Activated CD4-positive, alpha-beta T cell treated with anti-CD3 and anti-CD28 coated beads for 36 hours (primary cell): ENCODE measurements at regions not wholly inside any gene's neighbourhood (a gene's known extent, or its start where the extent isn't known, plus 50 kb on each side); places are given as distances from the start of the nearest gene placed in this dataset.

Experiments
- ATAC-seq: fragments of 200-7000 bp; cut with Tn5 transposase; one replicate; pipeline ENCODE4 v1.10.0; 2021; ENCODE audit warnings: mild to moderate bottlenecking, moderate library complexity
- CTCF ChIA-PET: fragments of 350-600 bp; sonication (Branson Sonifier 250); formaldehyde crosslinking; loops from one replicate; lab custom pipeline; 2021; ENCODE audit warnings: antibody characterized with exemption; lab: Charles Lee
- POLR2A ChIA-PET: fragments of 350-600 bp; sonication (Branson Sonifier 250); formaldehyde crosslinking; loops from one replicate; lab custom pipeline; 2021; ENCODE audit warnings: antibody characterized with exemption, inconsistent platforms; lab: Charles Lee
- DNase-seq: peaks from one replicate; pipeline ENCODE4 v3.0.0-alpha.2; 2020
- H3K27ac Mint-ChIP-seq: one replicate; pipeline ENCODE4 v1.8.0; 2021; ENCODE audit warnings: mixed read lengths
- H3K27me3 Mint-ChIP-seq: one replicate; pipeline ENCODE4 v1.8.0; 2021; ENCODE audit warnings: mixed read lengths
- H3K36me3 Mint-ChIP-seq: one replicate; pipeline ENCODE4 v1.8.0; 2021; ENCODE audit warnings: low read depth, mixed read lengths
- H3K4me1 Mint-ChIP-seq: one replicate; pipeline ENCODE4 v1.8.0; 2021; ENCODE audit warnings: mixed read lengths
- H3K4me3 Mint-ChIP-seq: one replicate; pipeline ENCODE4 v1.8.0; 2021; ENCODE audit warnings: mild to moderate bottlenecking, moderate library complexity, mixed read lengths
- H3K9me3 Mint-ChIP-seq: one replicate; pipeline ENCODE4 v1.8.0; 2021; ENCODE audit warnings: low read depth, mixed read lengths
- intact Hi-C, 2 experiments: fragments of 100-400 bp; cut with DNase I in 1 of 2; cut with micrococcal nuclease in 1 of 2; formaldehyde crosslinking; loops; one replicate each; pipeline versions ENCODE4 v1.14.2 to v1.15.1; 2022 to 2024; cut with DNase I, micrococcal nuclease

DNA sequence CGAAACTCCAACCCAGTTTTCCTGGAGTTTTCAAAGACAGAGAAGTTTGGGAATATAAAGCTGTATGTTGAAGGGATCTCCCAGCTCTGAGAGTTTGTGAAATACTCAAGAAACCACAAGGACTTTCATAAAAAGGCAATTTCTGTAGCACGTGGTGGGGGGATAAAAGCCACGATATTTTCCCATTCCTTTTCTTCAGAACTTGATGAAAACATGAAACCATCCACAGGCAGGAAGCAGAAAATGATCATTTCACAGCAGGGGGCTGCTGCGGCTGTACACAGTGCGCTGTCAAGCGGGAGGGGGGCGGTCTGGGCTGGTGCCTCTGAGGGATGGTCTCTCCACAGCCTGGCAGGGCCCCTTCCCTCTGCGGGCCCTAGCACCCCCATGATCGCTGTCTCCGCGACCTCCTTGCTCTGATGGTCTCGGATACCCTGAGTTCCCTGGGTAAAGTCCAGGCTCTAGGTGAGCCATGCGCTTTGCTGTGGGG, 423.2 kb downstream of the MN1 start:
- Mint-ChIP-seq H3K4me1 (no peaks in the 10 kb centered on the region), H3K9me3 (no peaks in the 10 kb centered on the region), H3K4me3 (no peak overlapping the region), H3K36me3 (no peaks in the 10 kb centered on the region), H3K27me3 (peaks cover 6% of the 10 kb centered on the region), H3K27ac (no peak overlapping the region)
- intact Hi-C loops, result no loop called here
- no peak for DNase-seq
- ChIA-PET POLR2A (no interaction called here), CTCF (interaction anchor here (0.6 kb wide), 1 partner anchor 694 kb away, joined by 4 read pairs; no protein-coding TSS in a partner anchor)
- ATAC-seq, result no peak

DNA sequence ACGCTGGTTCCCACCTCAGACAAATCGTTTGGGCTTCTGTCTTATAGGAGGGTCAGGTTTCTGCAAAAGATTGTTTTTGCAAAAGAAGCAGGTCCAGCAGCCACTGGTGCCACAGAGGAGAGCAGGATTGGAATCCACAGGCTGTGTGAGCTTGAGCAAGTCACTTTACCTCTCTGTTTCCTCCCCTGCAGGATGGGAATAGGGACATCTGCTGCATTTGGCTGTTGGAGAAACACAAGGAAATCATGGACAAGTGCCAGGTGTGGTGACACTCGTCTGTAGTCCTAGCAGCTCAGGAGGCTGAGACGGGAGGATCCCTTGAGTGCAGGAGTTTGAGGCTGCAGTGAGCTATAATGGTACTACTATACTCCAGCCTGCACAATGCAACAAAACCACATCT, 422.6 kb downstream of the MN1 start:
- Mint-ChIP-seq H3K4me1 (no peaks in the 10 kb centered on the region), H3K27ac (no peak overlapping the region), H3K9me3 (no peaks in the 10 kb centered on the region), H3K4me3 (no peak overlapping the region), H3K36me3 (no peaks in the 10 kb centered on the region), H3K27me3 (peaks cover 6% of the 10 kb centered on the region)
- CTCF ChIA-PET, result interaction anchor here (0.5 kb wide), 1 partner anchor 11 kb away, joined by 3 read pairs; no protein-coding TSS in a partner anchor
- POLR2A ChIA-PET, result no interaction called here
- ATAC-seq (no peak), DNase-seq (no peak)
- intact Hi-C loops, result no loop called here

GRCh38 chr22:27380855-27381254, 420.7 kb downstream of the MN1 start:
- intact Hi-C loops, result no loop called here
- Mint-ChIP-seq H3K4me1 (no peaks in the 10 kb centered on the region), H3K4me3 (no peak overlapping the region), H3K27ac (no peak overlapping the region), H3K36me3 (no peaks in the 10 kb centered on the region), H3K27me3 (peaks cover 2% of the 10 kb centered on the region), H3K9me3 (no peaks in the 10 kb centered on the region)
- ChIA-PET POLR2A (no interaction called here), CTCF (no interaction called here)
- no peak for ATAC-seq
- DNase-seq, result no peak

DNA sequence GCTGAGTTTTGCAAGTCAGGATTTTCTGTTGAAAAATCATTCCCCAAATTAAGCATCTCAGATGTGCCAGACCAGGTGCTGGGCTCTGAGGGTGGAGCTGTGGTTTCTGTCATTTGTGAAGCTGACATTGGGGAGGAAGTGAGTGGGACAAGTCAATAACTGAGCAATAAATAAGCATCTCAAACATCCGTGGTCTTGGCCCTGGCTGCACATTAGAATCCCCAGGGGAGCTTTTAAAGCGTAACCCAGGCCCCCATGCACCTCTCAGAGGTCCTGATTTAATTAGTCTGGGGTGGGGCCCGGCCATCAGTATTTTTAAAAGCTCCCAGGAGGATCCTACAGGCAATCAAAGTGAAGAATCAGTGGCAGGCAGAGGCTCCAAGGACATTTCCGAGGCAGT, 420.0 kb downstream of the MN1 start:
- POLR2A ChIA-PET, result no interaction called here
- intact Hi-C loops, result no loop called here
- DNase-seq, result no peak

DNA sequence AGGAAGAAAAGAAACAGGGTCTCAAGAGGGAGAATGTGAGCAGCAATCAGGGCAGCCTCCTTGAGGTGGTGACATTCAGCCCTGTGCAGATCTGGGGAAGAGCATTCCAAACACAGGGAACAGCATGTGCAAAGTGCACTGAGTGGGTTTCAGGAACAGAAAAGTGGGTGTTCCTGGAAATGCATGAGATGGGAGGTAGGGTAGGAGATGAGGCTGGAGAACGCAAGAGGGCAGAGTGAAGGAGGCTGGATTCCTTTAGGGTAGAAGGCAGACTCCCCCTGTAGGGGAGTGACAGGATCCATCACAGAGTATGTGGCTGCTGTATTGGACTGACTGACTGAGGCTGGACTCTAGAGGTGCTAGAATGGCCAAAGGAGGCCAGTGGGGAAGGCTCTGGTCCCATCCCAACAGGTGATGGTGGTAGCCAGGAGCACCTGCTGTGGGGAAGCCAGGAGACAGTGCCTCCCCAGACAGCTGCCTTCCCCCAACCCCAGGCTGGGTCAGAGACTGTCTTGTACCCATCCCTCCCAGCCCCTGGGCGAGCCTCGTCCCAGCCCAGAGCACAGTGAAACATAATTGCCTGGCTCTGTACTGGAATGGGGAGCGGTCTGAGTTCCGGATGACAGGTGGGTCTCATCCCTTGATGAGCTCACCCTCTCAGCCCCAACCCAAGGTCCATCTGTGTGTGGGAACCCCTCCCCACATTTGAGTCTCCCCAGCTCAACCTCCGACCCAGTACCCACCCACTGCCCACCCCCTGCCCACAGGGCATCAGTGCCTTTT, 419.4 kb downstream of the MN1 start:
- intact Hi-C loops, result no loop called here
- CTCF ChIA-PET, result no interaction called here
- H3K9me3 Mint-ChIP-seq, result no peaks in the 10 kb centered on the region
- no peak overlapping the region for H3K4me3 Mint-ChIP-seq
- H3K36me3 Mint-ChIP-seq, result no peaks in the 10 kb centered on the region
- no peak overlapping the region for H3K27ac Mint-ChIP-seq
- DNase-seq (no peak), ATAC-seq (no peak)
- H3K27me3 Mint-ChIP-seq, result peaks cover 2% of the 10 kb centered on the region
- POLR2A ChIA-PET, result no interaction called here
- no peaks in the 10 kb centered on the region for H3K4me1 Mint-ChIP-seq

More for the DNA sequence above, 420.0 kb downstream of the MN1 start:
- Mint-ChIP-seq H3K9me3 (no peaks in the 10 kb centered on the region), H3K4me1 (no peaks in the 10 kb centered on the region), H3K27ac (no peak overlapping the region), H3K4me3 (no peak overlapping the region), H3K27me3 (peaks cover 2% of the 10 kb centered on the region), H3K36me3 (no peaks in the 10 kb centered on the region)
- no peak for ATAC-seq
- CTCF ChIA-PET, result no interaction called here

DNA sequence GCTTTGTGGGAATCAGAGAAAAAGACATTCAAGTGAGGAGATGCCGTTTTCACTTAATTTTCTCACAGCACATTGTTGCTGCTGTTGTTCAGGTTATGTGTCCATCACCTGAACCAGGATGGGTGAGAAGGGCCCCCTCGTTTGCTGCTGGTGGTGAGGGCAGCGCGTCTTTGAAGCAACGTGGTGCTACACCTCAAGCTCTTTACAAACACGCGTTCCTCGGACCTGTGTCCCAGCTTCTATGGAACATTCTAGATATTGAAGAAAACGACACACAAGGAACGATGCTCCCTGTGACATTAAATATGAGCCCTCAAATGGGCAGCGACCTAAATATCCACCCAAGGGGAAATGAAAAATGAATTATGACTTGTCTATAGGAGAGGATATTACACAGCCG, 418.6 kb downstream of the MN1 start:
- ATAC-seq (no peak), DNase-seq (no peak)
- intact Hi-C loops, result no loop called here
- Mint-ChIP-seq H3K36me3 (no peaks in the 10 kb centered on the region), H3K4me3 (no peak overlapping the region), H3K9me3 (no peaks in the 10 kb centered on the region), H3K27ac (no peak overlapping the region), H3K4me1 (no peaks in the 10 kb centered on the region), H3K27me3 (peaks cover 2% of the 10 kb centered on the region)
- ChIA-PET POLR2A (no interaction called here), CTCF (no interaction called here)

- no peak overlapping the region for H3K27ac Mint-ChIP-seq
- ATAC-seq (no peak), DNase-seq (no peak)
- no peaks in the 10 kb centered on the region for H3K9me3 Mint-ChIP-seq
- H3K36me3 Mint-ChIP-seq, result no peaks in the 10 kb centered on the region
- H3K27me3 Mint-ChIP-seq, result peaks cover 2% of the 10 kb centered on the region
- ChIA-PET CTCF (interaction anchor here (0.7 kb wide), 1 partner anchor 37 kb away, joined by 3 read pairs; no protein-coding TSS in a partner anchor), POLR2A (no interaction called here)
- H3K4me3 Mint-ChIP-seq, result no peak overlapping the region
- no peaks in the 10 kb centered on the region for H3K4me1 Mint-ChIP-seq
- intact Hi-C loops, result no loop called here
These were observed 417.7 kb downstream of the MN1 start for GRCh38 chr22:27383896-27384295.

GRCh38 chr22:27385261-27385998, 416.1 kb downstream of the MN1 start:
- intact Hi-C loops, result no loop called here
- Mint-ChIP-seq H3K4me1 (no peaks in the 10 kb centered on the region), H3K36me3 (no peaks in the 10 kb centered on the region), H3K27me3 (no peaks in the 10 kb centered on the region), H3K27ac (no peak overlapping the region), H3K9me3 (no peaks in the 10 kb centered on the region), H3K4me3 (no peak overlapping the region)
- DNase-seq (no peak), ATAC-seq (no peak)
- POLR2A ChIA-PET, result no interaction called here
- CTCF ChIA-PET, result no interaction called here

GRCh38 chr22:27386186-27386585, 415.4 kb downstream of the MN1 start:
- ATAC-seq (no peak), DNase-seq (no peak)
- Mint-ChIP-seq H3K36me3 (no peaks in the 10 kb centered on the region), H3K9me3 (no peaks in the 10 kb centered on the region), H3K4me1 (no peaks in the 10 kb centered on the region), H3K4me3 (no peak overlapping the region), H3K27me3 (no peaks in the 10 kb centered on the region), H3K27ac (no peak overlapping the region)
- CTCF ChIA-PET, result interaction anchor here (0.5 kb wide), 1 partner anchor 444 kb away, joined by 3 read pairs; no protein-coding TSS in a partner anchor
- intact Hi-C loops, result no loop called here
- POLR2A ChIA-PET, result no interaction called here

DNA sequence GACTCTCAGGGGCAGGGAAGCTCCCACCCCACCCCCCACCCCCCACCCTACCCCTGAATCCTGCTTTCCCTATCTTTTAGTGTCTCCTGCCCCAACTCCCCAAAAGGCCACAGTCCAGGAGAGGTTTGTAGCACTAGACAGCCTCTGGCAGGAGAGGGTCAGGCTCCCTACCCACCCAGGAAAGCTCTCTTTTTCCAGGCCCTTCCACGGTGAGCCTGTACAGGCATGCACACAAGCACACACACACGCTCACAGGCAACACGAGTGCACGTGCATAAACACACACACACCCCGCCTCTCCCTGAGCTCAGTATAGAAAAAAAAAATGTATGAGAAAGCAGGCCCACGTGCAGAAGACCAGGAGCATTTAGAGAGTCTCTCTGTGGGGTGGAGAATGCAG, 414.0 kb downstream of the MN1 start:
- H3K36me3 Mint-ChIP-seq, result no peaks in the 10 kb centered on the region
- ATAC-seq (no peak), DNase-seq (no peak)
- intact Hi-C loops, result no loop called here
- H3K27me3 Mint-ChIP-seq, result no peaks in the 10 kb centered on the region
- POLR2A ChIA-PET, result no interaction called here
- H3K9me3 Mint-ChIP-seq, result no peaks in the 10 kb centered on the region
- CTCF ChIA-PET, result no interaction called here
- H3K4me1 Mint-ChIP-seq, result no peaks in the 10 kb centered on the region
- H3K27ac Mint-ChIP-seq, result no peak overlapping the region
- H3K4me3 Mint-ChIP-seq, result no peak overlapping the region

DNA sequence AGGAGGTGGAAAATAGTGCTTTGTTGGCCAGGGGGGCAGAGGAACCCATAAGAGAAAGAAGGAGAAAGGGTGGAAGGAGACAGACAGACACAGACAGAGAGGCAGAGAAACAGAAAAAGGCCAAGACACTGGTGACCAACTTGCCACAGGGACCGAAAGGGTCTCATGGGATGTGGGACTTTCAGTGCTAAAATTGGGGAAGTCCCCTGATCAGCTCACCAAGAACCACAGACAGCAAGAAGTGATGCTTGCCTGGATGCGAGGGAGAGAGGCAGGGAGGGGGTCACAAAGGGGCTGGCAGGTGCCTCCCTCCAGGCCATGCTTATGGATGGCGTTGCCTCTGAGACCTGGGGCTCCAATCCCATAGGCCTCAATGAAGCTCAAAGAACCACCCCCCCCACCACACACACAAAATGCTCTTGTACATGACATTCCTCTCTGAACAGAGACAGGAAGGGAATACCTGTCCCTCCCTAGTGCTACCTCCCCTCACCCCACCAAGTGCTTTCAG, 413.4 kb downstream of the MN1 start:
- H3K27me3 Mint-ChIP-seq, result no peaks in the 10 kb centered on the region
- ATAC-seq, result no peak
- no peak overlapping the region for H3K4me3 Mint-ChIP-seq
- CTCF ChIA-PET, result no interaction called here
- no peak for DNase-seq
- POLR2A ChIA-PET, result no interaction called here
- no peaks in the 10 kb centered on the region for H3K36me3 Mint-ChIP-seq
- intact Hi-C loops, result no loop called here
- H3K9me3 Mint-ChIP-seq, result no peaks in the 10 kb centered on the region
- no peak overlapping the region for H3K27ac Mint-ChIP-seq
- no peaks in the 10 kb centered on the region for H3K4me1 Mint-ChIP-seq

- Mint-ChIP-seq H3K9me3 (no peaks in the 10 kb centered on the region), H3K27ac (no peak overlapping the region), H3K4me1 (no peaks in the 10 kb centered on the region), H3K4me3 (no peak overlapping the region), H3K36me3 (no peaks in the 10 kb centered on the region), H3K27me3 (no peaks in the 10 kb centered on the region)
- DNase-seq (no peak), ATAC-seq (no peak)
- intact Hi-C loops, result no loop called here
- CTCF ChIA-PET, result no interaction called here
- POLR2A ChIA-PET, result no interaction called here
These were observed 411.9 kb downstream of the MN1 start for GRCh38 chr22:27389727-27390075.
